Suprapubic skin (tissue), 3 donors: ENCODE measurements at regions not wholly inside any gene's neighbourhood (a gene's known extent, or its start where the extent isn't known, plus 50 kb on each side); places are given as distances from the start of the nearest gene placed in this dataset.

ENCODE experiments used
- POLR2AphosphoS5 ChIP-seq, 3 donors: sonication (generic); formaldehyde crosslinking; IDR thresholded peaks; one replicate each; pipeline ENCODE4 v1.6.1; 2017; ENCODE audit warnings: antibody characterized with exemption in 3 of 3
- TF ChIP-seq, protein P1 (sequence below), 2 donors: fragments of 200-600 bp in 1 of 2; fragments of 450-650 bp in 1 of 2; sonication (generic) in 1 of 2; IDR thresholded peaks; one replicate each; pipeline ENCODE4 v1.5.1; 2016 to 2019; ENCODE audit warnings: antibody characterized with exemption in 2 of 2, mild to moderate bottlenecking in 1 of 2, moderate library complexity in 1 of 2

DNA sequence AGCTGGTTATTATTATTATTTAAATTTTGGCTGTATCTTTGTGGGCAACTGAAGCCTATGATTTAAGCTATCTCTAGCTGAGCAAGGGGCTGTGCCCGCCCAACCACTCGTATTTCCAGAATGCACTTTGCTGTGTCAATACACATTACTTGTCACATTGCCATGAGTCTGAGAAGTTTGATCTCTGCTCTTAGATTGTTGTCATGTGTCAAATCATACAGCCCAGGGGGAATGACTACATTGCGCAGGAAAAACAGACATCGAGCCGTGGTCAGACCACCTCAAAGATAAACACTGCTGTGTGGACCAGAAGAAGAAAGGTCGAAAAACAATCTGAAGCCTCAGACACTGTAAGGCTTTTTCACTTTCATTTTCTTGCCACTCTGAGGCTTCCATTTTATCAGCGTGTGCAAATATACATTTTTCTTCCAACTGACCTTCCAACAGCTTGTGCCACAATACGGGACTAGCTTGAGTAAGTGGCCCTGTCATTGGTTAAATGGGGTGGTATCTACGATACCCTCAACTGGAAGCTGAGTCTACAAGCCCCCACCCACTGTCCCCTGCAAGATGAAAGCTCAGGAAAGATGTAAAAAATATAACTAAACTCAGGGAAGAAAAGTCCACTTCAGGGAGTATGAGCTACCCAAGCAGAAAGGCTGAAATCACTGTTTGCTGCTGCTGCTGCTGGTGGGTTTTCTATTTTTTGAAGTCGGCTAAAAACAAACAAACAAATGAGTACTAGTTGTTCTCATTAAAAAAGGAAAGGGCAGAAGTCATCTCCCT lies 603.0 kb downstream of the BNC2 start:
- TF ChIP-seq, protein P1, sequence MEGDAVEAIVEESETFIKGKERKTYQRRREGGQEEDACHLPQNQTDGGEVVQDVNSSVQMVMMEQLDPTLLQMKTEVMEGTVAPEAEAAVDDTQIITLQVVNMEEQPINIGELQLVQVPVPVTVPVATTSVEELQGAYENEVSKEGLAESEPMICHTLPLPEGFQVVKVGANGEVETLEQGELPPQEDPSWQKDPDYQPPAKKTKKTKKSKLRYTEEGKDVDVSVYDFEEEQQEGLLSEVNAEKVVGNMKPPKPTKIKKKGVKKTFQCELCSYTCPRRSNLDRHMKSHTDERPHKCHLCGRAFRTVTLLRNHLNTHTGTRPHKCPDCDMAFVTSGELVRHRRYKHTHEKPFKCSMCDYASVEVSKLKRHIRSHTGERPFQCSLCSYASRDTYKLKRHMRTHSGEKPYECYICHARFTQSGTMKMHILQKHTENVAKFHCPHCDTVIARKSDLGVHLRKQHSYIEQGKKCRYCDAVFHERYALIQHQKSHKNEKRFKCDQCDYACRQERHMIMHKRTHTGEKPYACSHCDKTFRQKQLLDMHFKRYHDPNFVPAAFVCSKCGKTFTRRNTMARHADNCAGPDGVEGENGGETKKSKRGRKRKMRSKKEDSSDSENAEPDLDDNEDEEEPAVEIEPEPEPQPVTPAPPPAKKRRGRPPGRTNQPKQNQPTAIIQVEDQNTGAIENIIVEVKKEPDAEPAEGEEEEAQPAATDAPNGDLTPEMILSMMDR (IDR thresholded peaks at IDR 0.05) = no peak
- TF ChIP-seq POLR2AphosphoS5 (IDR thresholded peaks at IDR 0.05) = no peak
